NOMO-1 treated with DMSO at 0.1 percent for 48 hours (cell line): ENCODE measurements at regions not wholly inside any gene's neighbourhood (a gene's known extent, or its start where the extent isn't known, plus 50 kb on each side); places are given as distances from the start of the nearest gene placed in this dataset.
A peak's percentile ranks its signal among the peaks of the same experiment; 100 is the strongest.

Experiments used
- DNase-seq: peaks from one replicate; lab custom pipeline; 2025; ENCODE audit not compliant: unreplicated experiment; lab: John Stamatoyannopoulos, UW

DNA sequence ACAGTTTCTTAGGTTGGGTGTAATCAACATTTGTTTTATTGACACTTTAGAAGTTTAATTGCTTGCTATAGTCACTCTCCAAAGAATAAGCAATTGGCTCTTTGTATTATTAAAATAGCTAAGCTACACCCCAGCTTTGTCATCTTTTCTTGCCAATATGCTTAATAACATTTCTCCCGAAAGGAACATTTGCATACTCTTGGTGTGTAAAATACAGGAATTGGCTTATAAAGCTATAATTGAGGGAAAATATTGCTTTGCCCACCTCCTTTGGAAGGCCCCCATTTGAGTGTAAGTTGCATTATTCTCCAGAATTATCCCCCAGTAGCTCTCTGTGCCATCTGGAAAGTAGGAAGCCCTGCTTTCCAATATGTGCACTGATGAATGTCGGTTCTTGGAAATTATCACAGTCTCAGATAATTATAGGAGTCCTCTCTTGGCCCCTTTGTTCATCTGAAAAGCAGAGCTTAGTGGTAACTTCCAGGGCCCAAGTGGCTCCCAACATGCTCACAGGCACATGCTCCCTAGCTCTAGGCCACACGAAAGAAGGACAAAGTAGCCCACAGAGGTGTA, 92.4 kb upstream of the B3GAT2 start:
- no peak for DNase-seq

DNA sequence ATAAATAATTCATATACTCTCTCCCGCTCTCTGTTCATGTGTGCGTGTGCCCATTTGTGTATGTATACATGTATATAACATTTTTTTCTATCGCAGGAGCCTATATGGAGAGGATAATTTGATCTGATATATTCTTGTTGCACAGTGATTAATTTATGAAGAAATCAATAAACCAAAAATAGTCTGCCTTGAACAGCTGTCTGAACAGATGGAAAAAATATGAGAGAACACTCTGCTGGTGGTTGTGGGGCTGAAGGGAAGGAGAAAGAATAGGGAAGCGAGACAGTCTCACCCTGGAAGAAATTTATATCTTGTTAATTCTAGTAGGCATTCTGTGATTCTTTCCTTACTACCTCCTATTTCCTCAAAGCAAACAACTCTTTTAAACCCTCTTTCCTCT, 96.6 kb upstream of the B3GAT2 start:
- DNase-seq, result no peak

DNA sequence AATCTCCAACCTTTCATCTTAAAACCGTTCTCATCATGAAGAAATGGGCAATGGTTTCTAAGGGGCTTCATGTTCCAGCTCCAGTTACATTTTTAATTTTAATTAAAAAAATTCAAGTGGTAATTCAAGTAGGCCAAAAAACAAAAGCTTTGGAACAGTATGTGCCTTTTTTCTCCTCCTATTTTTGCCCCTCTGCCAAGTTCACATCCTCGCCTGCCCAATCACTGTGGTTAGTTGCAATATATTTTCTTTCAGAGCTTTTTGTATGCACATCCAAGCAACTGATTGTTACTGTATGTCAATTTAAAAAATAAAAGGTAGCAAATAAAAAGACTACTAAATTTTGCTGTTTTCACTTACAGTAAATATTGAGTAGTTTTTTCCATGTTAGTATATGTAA, 99.8 kb upstream of the B3GAT2 start:
- DNase-seq, result no peak

DNA sequence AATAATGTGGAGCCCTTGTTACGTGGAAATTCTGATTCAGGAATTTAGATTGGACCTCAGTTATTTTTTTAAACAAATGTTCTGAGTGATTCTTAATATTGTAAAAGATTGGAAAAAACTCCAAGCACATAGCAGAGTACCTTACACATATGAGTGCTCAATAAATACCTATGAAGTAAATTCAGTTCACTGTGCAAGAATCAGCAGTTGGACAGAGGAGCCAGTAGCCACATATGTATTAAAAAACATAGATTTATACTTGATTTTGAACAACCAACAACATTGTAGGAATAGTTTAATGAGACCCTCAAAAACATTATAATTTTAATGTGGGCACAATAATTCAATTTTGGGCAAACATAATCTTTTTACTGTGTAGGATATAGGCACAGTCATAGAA, 109.3 kb upstream of the B3GAT2 start:
- no peak for DNase-seq

DNA sequence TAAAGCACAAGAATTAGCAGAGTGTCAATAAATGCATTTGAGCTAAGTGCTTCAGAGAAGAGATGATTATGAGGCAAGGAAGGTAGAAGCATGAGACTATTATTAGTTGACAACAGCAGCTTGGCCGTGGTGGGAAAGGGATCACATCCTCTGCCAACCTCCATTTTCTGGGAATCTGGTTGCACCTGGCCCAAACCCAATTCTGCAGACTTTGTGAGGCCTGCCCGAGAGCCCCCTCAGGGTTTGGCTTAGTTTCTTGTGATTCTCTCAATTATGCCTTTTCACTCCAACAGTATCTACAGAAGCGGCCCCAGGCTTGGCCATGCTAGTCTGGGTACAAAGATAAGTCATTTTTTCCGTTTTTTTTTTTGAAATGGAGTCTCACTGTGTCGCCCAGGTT, 111.0 kb upstream of the B3GAT2 start:
- DNase-seq, result no peak

DNA sequence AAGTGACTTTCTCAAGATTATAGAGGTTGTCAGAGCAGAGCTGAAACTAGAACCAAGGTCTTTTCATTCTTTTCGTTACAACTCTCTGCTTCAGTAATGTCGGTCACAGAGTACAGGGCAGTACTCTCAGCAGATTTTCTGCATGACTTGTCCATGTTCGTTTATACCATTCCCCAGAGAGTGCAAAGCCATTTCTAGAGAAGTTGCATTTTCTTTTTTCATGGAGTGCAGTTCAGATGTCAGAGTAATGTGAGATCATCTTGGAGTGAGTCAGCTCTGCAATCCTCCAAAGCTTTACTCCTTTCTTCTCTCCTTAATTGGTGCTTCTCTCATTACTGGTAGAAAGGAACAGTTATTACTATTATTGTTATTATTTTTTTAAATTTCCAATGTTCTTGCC, 115.6 kb upstream of the B3GAT2 start:
- no peak for DNase-seq

DNA sequence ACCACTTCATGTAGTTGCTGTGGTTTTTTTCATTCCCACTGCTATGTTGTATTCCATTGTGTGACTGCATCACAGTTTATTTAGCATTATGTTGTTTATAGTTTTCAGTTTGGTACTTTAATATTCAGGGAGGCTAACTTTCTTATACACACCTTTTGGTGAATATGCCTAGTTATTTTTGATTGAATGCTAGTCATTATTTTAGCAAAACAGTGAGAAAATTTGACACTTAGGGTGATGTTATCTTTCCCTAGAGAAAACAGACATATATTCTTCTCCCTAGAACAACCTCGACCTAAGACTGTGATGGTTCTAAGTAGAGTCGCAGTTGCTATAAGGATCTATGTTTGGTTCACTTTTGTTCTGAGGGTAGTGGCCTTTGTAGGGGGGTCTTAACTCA, 120.8 kb upstream of the B3GAT2 start:
- no peak for DNase-seq

DNA sequence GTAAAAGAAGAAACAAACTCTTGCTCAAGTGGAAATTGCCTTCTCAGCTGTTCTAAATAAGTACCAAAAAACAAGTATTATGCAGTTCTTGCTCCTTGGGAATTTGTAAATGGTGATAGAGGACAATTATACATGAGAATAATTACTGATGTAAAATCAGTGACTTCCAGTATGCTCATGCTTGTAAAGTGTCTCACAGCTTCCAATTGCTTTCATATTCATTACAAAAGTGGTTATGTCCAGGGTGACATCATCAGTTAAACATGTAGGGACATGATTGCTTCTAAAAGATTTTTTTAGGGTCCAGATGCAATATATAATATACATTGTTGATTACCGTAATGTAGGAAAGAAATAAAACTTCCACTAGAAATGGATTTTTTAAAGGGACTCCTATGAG, 122.8 kb upstream of the B3GAT2 start:
- DNase-seq, result no peak

DNA sequence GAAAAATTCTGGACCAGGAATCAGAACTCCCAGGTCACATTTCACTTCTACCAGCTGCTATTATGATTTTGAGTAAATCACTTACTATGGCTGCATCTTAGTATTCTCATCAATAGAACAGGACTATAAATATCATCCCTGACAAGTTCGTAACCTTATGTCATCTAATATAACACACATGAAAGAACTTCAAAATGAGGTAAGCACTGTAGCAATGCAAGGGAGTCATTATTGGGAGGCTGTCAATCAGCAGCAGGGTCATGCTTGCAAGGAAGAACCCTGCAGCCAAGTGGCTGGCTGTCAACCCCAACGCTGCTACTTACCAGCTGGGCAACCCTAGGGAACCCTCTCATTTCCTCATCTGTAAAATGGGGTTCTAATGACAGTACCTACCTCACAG, 123.3 kb upstream of the B3GAT2 start:
- DNase-seq, result no peak

DNA sequence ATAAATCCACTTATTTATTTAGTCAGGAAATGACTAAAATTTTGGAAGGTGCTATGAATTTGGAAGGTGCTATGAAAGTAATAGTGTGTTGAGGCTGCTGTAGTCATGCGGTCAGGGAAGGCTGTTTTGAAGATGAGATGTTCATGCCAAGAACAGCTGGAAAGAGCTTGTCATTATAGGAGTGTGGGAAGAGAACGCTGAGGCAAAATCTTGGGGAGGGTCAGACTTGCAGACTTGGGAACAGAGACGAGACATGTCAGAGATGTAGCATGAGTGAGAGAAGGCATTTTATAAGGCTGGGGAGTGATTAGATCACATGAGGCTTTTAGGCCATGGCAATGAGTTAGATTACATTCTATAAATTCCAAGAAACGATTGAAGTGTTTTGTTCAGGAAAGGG, 124.0 kb upstream of the B3GAT2 start:
- no peak for DNase-seq

DNA sequence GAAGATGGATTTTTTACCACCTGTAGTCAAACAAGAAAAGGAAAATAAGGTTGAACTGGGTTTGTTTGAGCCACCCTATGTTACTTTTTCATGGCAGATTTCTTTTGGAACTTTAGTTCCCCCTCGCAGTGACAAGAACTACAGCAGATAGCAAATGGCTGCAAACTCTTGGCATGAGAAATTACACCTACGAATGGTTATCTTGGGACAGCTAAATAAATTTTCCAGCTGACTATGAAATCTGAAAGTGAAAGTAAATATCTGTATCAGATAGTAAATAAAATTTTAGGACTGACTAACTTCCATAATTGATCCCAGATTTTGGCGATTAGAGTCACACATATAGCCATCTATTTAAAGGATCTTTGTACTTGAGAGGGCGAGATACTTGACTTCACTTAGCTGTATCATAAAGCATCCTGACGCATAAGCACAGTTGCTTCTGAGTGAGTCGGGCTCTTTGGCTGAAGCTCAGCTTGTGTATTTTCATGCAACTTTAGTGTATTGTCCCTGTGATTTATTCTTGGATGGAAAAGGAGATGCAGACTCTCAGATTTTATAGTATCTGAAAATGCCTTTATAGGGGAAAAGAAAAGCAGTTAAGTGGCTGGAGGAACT, 125.3 kb upstream of the B3GAT2 start:
- no peak for DNase-seq

DNA sequence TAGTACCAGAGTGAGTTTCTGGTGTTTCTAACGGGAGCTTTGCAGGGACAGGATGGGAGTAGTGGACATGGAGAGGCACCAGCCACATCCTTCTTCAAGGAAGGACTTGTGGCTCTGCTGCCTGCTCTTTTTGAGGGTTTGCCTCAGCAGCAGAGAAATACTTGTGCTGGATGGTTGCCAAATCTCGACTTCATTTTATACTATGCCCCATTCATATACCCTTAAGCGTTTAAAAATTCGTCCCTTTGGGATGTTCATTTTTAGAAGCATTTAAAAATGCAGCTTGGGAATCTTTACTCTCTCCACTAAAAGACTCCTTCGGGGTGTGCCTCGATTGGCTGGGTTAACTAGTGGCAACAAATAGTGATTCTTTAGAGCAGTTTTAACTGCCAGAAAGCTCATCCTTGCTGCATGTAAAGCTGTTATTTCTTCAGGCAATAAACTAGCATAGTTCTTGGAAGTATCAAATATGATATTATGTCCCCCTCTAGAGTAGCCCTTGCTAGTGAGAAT, 126.5 kb upstream of the B3GAT2 start:
- no peak for DNase-seq

DNA sequence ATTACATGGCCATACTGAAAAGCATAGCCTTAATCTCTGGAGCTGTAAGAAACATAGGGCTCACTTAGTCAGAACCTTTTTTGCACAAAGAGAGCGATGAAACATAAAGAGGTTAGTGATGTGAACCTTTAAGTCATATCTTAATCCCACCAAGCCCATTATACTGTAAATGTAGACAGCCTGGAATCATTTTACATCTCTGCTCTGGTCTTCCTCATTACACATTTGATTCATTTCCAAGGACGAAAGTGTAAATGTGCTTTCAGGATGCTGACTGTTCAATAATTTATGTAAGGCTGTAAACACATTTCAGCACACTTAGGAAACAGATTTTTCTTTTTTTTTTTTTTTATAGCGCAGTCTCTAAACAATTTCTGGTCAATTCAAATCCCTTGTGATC, 131.3 kb upstream of the B3GAT2 start:
- no peak for DNase-seq

DNA sequence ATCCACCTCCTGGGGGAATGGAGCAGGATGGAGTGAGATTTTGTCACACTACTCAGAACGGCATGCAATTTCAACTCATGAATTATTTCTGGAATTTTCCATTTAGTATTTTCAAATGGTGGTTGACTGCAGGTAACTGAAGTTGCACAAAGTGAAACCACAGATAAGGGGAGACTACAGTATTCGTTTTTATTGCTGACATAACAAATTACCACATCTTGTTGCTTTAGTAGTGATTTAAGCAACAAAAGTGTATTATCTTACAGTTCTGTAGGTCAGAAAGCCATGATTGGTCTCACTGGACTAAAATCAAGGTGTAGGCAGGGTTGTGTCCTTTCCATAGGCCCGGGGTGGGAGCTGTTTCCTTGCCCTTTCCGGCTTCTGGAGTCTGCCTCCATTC, 133.4 kb upstream of the B3GAT2 start:
- no peak for DNase-seq

DNA sequence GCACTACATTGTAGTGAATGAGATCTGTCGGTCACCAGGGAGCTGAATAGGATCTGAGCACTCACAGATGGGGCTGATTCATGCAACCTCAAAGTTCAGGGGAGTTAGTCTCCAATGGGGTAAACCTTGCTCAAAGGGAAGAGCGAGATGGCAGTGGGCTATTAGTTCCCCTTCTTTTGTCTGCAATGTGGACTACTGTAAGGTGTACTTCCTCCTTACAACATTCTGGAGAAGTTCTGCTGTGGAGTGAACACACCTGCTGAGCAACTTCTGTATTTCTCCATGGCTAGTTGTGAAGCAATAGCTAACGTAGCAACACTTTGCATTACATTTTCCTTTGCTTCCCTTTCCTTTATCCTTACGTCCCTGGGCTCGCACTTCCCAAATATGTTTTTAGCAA, 134.3 kb upstream of the B3GAT2 start:
- DNase-seq, result peak; percentile 68

DNA sequence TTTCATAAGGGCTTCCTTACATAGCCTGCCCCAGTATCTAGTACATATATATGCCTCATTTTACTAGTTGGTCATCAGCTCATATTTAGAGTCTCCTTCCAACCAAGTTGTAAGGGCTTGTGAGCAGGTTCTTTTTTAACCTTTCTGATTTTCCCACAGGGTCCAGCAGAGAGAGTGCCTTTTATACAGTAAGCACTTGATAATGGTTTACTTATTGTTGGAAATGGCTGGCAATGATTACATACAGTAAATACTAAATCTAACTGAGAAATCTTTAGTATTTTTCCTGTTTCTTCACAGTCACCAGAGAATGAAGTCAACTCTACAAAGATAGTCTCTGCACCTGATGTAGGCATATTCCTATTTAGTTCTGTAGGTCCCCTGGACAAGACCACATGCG, 135.1 kb upstream of the B3GAT2 start:
- no peak for DNase-seq

DNA sequence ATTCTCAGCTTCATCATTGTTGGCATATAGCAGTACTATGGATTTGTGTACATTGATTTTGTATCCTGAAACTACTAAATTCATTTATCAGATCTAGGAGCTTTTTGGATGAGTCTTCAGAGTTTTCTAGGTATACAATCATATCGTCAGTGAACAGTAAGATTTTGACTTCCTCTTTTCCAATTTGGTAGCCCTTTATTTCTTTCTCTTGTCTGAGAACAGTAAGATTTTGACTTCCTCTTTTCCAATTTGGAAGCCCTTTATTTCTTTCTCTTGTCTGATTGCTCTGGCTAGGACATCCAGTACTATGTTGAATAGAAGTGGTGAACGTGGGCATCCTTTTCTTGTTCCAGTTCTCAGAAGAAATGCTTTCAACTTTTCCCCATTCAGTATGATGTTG, 140.4 kb upstream of the B3GAT2 start:
- peak; percentile 51 for DNase-seq

DNA sequence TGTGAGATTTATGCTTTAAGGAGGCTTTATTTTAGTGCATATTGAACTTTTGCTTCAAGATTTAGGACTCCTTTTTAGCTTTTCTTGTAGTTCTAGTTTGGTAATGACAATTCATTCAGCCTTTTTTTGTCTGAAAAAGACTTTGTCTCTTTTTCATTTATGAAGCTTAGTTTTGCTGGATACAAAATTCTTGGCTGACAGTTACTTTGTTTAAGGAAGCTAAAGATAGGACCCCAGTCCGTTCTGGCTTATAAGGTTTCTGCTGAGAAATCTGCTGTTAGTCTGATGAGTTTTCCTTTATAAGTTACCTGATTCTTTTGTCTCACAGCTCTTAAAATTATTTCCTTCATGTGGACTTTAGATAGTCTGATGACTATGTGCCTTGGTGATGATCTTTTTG, 142.8 kb upstream of the B3GAT2 start:
- no peak for DNase-seq

DNA sequence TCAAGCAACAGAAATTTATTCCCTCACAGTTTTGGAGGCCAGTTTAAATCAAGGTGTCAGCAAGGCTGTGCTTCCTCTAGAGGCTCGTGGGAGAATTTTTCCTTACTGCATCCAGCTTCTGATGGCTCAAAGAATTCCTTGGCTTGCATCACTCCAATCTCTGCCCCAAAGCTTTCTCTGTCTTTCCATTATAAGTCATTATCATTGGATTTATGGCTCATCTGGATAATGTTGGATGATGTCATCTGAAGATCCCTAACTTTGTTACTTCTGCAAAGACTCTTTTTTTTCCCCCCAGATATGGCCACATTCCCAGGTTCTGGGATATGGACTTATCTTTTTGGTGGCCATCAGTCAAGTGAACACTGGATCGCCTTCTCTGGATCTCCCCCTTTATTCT, 146.3 kb upstream of the B3GAT2 start:
- DNase-seq, result no peak

DNA sequence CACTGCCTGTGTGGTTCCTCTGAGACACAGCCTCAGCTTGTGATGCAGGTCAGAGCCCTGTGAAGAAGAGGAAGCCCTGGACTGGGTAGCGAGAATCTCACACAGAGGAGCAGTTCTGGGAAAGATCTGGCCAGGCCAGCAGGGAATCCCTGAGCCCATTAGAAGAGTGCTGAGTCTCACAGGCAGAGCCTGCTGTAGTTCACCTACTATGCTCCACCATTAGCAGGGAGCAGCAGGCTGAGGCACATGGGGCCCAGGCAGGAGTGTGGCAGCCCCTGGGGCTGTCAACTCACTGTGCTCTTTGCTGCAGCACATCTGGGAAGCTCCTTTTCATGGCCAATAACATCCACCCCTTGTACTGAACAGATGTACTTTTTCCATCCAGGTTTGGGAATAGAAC, 146.8 kb upstream of the B3GAT2 start:
- no peak for DNase-seq

DNA sequence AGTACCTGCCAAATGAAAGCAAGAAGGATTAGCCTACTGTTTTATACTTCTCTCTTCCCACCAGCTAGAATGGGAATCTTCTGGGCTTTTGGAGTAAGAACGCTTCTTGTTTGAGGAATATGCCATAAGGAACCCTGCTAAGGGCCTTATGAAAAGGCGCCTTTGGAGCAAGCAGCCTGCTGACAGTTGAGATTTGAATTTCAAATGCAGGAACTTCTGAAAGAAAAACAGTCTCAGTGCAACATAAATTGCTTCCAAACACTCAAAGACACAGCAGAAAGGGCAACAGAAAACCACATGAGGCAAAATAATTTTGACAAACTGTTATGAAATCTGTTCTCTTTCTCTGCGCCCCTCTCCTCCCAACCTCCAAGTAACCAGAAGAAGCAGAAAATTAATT, 149.4 kb upstream of the B3GAT2 start:
- peak; percentile 7 for DNase-seq

DNA sequence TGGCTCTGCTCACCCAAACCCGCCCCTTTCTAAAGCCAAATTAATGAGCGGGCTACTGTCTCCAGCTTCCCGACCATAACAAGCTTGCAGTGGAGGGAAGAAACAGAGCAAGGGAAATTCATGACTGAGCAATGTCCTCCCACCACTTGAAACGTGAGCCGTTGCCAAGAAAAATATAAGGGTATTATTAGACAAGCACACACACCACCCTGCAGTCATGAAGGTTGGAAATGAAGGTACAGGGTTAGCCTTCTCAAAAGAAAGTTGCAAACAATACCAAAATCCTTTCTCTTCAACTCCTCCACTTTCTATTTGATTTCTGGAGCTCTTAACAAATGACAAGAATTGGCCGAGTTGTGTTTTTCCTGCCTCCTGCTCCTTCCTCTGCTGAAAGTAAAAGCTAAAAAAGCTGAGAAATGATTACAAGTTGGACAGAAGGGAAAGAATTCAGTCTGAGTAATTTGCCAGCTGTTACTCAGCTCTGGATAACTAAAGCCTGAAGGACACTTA, 151.1 kb upstream of the B3GAT2 start:
- no peak for DNase-seq

DNA sequence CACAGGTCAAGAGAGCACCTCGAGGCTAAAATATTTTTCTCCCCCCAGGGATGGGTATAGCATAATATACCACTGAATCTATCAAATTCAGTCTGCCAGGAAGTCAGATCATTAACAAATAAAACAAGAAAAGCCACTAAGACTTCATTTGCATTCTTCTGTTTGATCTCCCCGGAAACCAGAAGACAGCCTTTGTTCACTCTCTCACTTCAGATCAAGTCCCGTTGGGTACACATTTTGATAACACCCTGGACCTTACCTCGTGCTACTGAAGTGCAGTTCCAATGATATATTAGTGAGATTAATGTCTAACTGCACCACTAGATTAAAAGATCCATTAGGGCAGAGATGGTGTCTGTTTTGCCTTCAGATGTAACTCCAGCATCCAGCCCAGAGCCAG, 157.7 kb upstream of the B3GAT2 start:
- DNase-seq, result no peak
